Upper lobe of right lung (tissue), 1 donor: ENCODE measurements at regions not wholly inside any gene's neighbourhood (a gene's known extent, or its start where the extent isn't known, plus 50 kb on each side); places are given as distances from the start of the nearest gene placed in this dataset.
A peak's percentile ranks its signal among the peaks of the same experiment; 100 is the strongest.

Experiments used
- ATAC-seq: fragments of 200-7000 bp; cut with Tn5 transposase; one replicate; pipeline ENCODE4 v1.9.1; 2020; ENCODE audit warnings: mild to moderate bottlenecking, moderate library complexity
- DNase-seq: peaks from one replicate; pipeline ENCODE4 v3.0.0-alpha.2; 2020
- H3K27ac ChIP-seq: fragments of 200-600 bp; one replicate; pipeline ENCODE4 v1.8.0; 2022
- H3K27me3 ChIP-seq: fragments of 200-600 bp; one replicate; pipeline ENCODE4 v1.8.0; 2022; ENCODE audit warnings: mild to moderate bottlenecking
- H3K36me3 ChIP-seq: fragments of 200-600 bp; one replicate; pipeline ENCODE4 v1.8.0; 2022
- H3K4me1 ChIP-seq: fragments of 200-600 bp; one replicate; pipeline ENCODE4 v1.8.0; 2022
- H3K4me3 ChIP-seq: fragments of 200-600 bp; one replicate; pipeline ENCODE4 v1.8.0; 2022; ENCODE audit warnings: mild to moderate bottlenecking
- H3K9me3 ChIP-seq: fragments of 200-600 bp; one replicate; pipeline ENCODE4 v1.8.0; 2022
- CTCF ChIP-seq: fragments of 200-600 bp; IDR thresholded peaks from one replicate; pipeline ENCODE4 v1.8.0; 2022; ENCODE audit warnings: antibody characterized with exemption
- intact Hi-C: fragments of 100-400 bp; cut with DNase I; formaldehyde crosslinking; loops from one replicate; pipeline ENCODE4 v1.11.0; 2022
- donor health status: DM: no; HTN: yes; CAD: no; lungs with severe emphysema.

GRCh38 chr14:31947680-31948595 lies 129.2 kb upstream of the ARHGAP5 start:
- Histone ChIP-seq H3K36me3 (no peaks in the 10 kb centered on the region), H3K4me1 (peaks cover 13% of the 10 kb centered on the region), H3K4me3 (no peak overlapping the region), H3K9me3 (no peaks in the 10 kb centered on the region), H3K27me3 (no peaks in the 10 kb centered on the region), H3K27ac (no peak overlapping the region)
- ATAC-seq, result no peak
- TF ChIP-seq CTCF, result no peak
- intact Hi-C loops, result no loop called here
- no peak for DNase-seq

- Histone ChIP-seq H3K27me3 (no peaks in the 10 kb centered on the region), H3K4me1 (peaks cover 13% of the 10 kb centered on the region), H3K9me3 (no peaks in the 10 kb centered on the region), H3K27ac (no peak overlapping the region), H3K4me3 (no peak overlapping the region), H3K36me3 (no peaks in the 10 kb centered on the region)
- intact Hi-C loops, result no loop called here
- TF ChIP-seq CTCF, result no peak
- DNase-seq (no peak), ATAC-seq (no peak)
Measured at GRCh38 chr14:31949709-31950108, 127.4 kb upstream of the ARHGAP5 start.

- ATAC-seq, result no peak
- intact Hi-C loops, result no loop called here
- Histone ChIP-seq H3K4me1 (peaks cover 13% of the 10 kb centered on the region), H3K36me3 (no peaks in the 10 kb centered on the region), H3K9me3 (no peaks in the 10 kb centered on the region), H3K27me3 (no peaks in the 10 kb centered on the region), H3K27ac (no peak overlapping the region), H3K4me3 (no peak overlapping the region)
- TF ChIP-seq CTCF, result no peak
- DNase-seq, result no peak
Measured at GRCh38 chr14:31950331-31950730, 126.8 kb upstream of the ARHGAP5 start.

- Histone ChIP-seq H3K36me3 (no peaks in the 10 kb centered on the region), H3K27me3 (no peaks in the 10 kb centered on the region), H3K4me3 (no peak overlapping the region), H3K9me3 (no peaks in the 10 kb centered on the region), H3K4me1 (peaks cover 13% of the 10 kb centered on the region), H3K27ac (no peak overlapping the region)
- TF ChIP-seq CTCF, result no peak
- DNase-seq (no peak), ATAC-seq (peak; percentile 62)
- intact Hi-C loops, result no loop called here
Measured at GRCh38 chr14:31950764-31951637, 126.1 kb upstream of the ARHGAP5 start.

- no peak overlapping the region for H3K27ac ChIP-seq
- no peaks in the 10 kb centered on the region for H3K9me3 ChIP-seq
- H3K4me1 ChIP-seq, result peaks cover 13% of the 10 kb centered on the region
- H3K27me3 ChIP-seq, result no peaks in the 10 kb centered on the region
- H3K36me3 ChIP-seq, result no peaks in the 10 kb centered on the region
- H3K4me3 ChIP-seq, result no peak overlapping the region
- TF ChIP-seq CTCF, result no peak
- intact Hi-C loops, result no loop called here
- no peak for DNase-seq
- no peak for ATAC-seq
Measured at GRCh38 chr14:31951638-31951964, 125.5 kb upstream of the ARHGAP5 start.
